CD4-positive, alpha-beta memory T cell (primary cell): ENCODE measurements at regions not wholly inside any gene's neighbourhood (a gene's known extent, or its start where the extent isn't known, plus 50 kb on each side); places are given as distances from the start of the nearest gene placed in this dataset.

ENCODE experiments used
- CTCF ChIA-PET: fragments of 350-600 bp; sonication (Branson Sonifier 250); formaldehyde crosslinking; loops from one replicate; lab custom pipeline; 2021; ENCODE audit warnings: inconsistent platforms; ENCODE audit not compliant: partially characterized antibody; lab: Charles Lee
- POLR2A ChIA-PET: fragments of 350-600 bp; sonication (Branson Sonifier 250); formaldehyde crosslinking; loops from one replicate; lab custom pipeline; 2021; ENCODE audit not compliant: partially characterized antibody; lab: Charles Lee
- DNase-seq, 5 donors: peaks; one replicate each; pipeline versions ENCODE4 v3.0.0 to v3.0.0-alpha.2; 2020 to 2022; ENCODE audit warnings: mixed read lengths in 1 of 5
- H3K27ac ChIP-seq: one replicate; pipeline ENCODE4 v1.7.0; 2013; ENCODE audit warnings: low read depth, low read length
- H3K27me3 ChIP-seq: 2 replicates; pipeline ENCODE4 v1.7.0; 2013; ENCODE audit warnings: mild to moderate bottlenecking, low read length, moderate library complexity; ENCODE audit not compliant: insufficient read depth
- H3K36me3 ChIP-seq: 2 replicates; pipeline ENCODE4 v1.7.0; 2013; ENCODE audit warnings: mild to moderate bottlenecking, low read length, moderate library complexity; ENCODE audit not compliant: insufficient read depth
- H3K4me1 ChIP-seq: 2 replicates; pipeline ENCODE4 v1.7.0; 2013; ENCODE audit warnings: mild to moderate bottlenecking, low read length, moderate library complexity; ENCODE audit not compliant: insufficient read depth
- H3K4me3 ChIP-seq, 2 donors: one replicate each; pipeline ENCODE4 v1.7.0; 2013; ENCODE audit warnings: low read length in 2 of 2, mild to moderate bottlenecking in 1 of 2
- H3K9me3 ChIP-seq, 2 donors: one replicate each; pipeline ENCODE4 v1.7.0; 2013; ENCODE audit warnings: low read length in 2 of 2, control low read depth in 1 of 2; ENCODE audit not compliant: control insufficient read depth in 1 of 2
- H3K27ac Mint-ChIP-seq, 7 donors: one replicate each; pipeline ENCODE4 v1.8.0; 2020 to 2021; ENCODE audit warnings: mixed read lengths in 7 of 7, mild to moderate bottlenecking in 6 of 7, inconsistent platforms in 3 of 7, moderate library complexity in 3 of 7
- H3K27me3 Mint-ChIP-seq, 2 donors: one replicate each; pipeline ENCODE4 v1.8.0; 2020 to 2021; ENCODE audit warnings: mixed read lengths in 2 of 2
- H3K36me3 Mint-ChIP-seq, 2 donors: one replicate each; pipeline ENCODE4 v1.8.0; 2020 to 2021; ENCODE audit warnings: mixed read lengths in 2 of 2, inconsistent platforms in 1 of 2, mild to moderate bottlenecking in 1 of 2
- H3K4me1 Mint-ChIP-seq, 4 donors: one replicate each; pipeline ENCODE4 v1.8.0; 2020 to 2021; ENCODE audit warnings: mixed read lengths in 4 of 4, mild to moderate bottlenecking in 1 of 4
- H3K4me3 Mint-ChIP-seq, 8 donors: one replicate each; pipeline ENCODE4 v1.8.0; 2020 to 2021; ENCODE audit warnings: mixed read lengths in 8 of 8, mild to moderate bottlenecking in 7 of 8, moderate library complexity in 6 of 8, inconsistent platforms in 3 of 8
- H3K9me3 Mint-ChIP-seq, 8 donors: one replicate each; pipeline ENCODE4 v1.8.0; 2020 to 2021; ENCODE audit warnings: mixed read lengths in 8 of 8, mild to moderate bottlenecking in 5 of 8, inconsistent platforms in 3 of 8, moderate library complexity in 1 of 8
- intact Hi-C: fragments of 100-400 bp; cut with micrococcal nuclease; formaldehyde crosslinking; loops from one replicate; pipeline ENCODE4 v1.15.1; 2023

GRCh38 chr11:98834776-98835175 is 186.0 kb upstream of the CNTN5 start:
- CTCF ChIA-PET: no interaction called here
- H3K4me1 ChIP-seq: no peaks in the 10 kb centered on the region
- no peak overlapping the region for H3K4me3 Mint-ChIP-seq

GRCh38 chr11:98835335-98835734 is 185.4 kb upstream of the CNTN5 start:
- H3K9me3 Mint-ChIP-seq: peaks cover 0 to 21% (median 3%) of the 10 kb centered on the region in 8 donors
- ChIA-PET POLR2A (no interaction called here), CTCF (no interaction called here)
- H3K36me3 Mint-ChIP-seq: no peaks in the 10 kb centered on the region
- H3K27ac Mint-ChIP-seq: no peak overlapping the region
- intact Hi-C loops: no loop called here
- no peaks in the 10 kb centered on the region for H3K27me3 Mint-ChIP-seq
- DNase-seq: no peak
- Histone ChIP-seq H3K4me1 (no peaks in the 10 kb centered on the region), H3K36me3 (no peaks in the 10 kb centered on the region), H3K4me3 (no peak overlapping the region), H3K27me3 (no peaks in the 10 kb centered on the region), H3K9me3 (no peaks in the 10 kb centered on the region), H3K27ac (no peak overlapping the region)
- H3K4me1 Mint-ChIP-seq: no peaks in the 10 kb centered on the region
- H3K4me3 Mint-ChIP-seq: no peak overlapping the region

More at GRCh38 chr11:98834776-98835175, 186.0 kb upstream of the CNTN5 start:
- Mint-ChIP-seq H3K36me3 (no peaks in the 10 kb centered on the region), H3K4me1 (no peaks in the 10 kb centered on the region), H3K9me3 (peaks cover under 1 to 22% (median 3%) of the 10 kb centered on the region in 8 donors), H3K27me3 (no peaks in the 10 kb centered on the region), H3K27ac (no peak overlapping the region)
- DNase-seq: no peak
- POLR2A ChIA-PET: no interaction called here
- no peak overlapping the region for H3K27ac ChIP-seq
- no peaks in the 10 kb centered on the region for H3K9me3 ChIP-seq
- no peak overlapping the region for H3K4me3 ChIP-seq
- no peaks in the 10 kb centered on the region for H3K36me3 ChIP-seq
- intact Hi-C loops: no loop called here
- H3K27me3 ChIP-seq: no peaks in the 10 kb centered on the region

GRCh38 chr11:98836156-98836555 is 184.6 kb upstream of the CNTN5 start:
- no peaks in the 10 kb centered on the region for H3K4me1 ChIP-seq
- no peaks in the 10 kb centered on the region for H3K27me3 ChIP-seq
- H3K9me3 Mint-ChIP-seq: peaks cover 0 to 17% (median 3%) of the 10 kb centered on the region in 8 donors
- H3K9me3 ChIP-seq: no peaks in the 10 kb centered on the region
- CTCF ChIA-PET: no interaction called here
- intact Hi-C loops: no loop called here
- no peaks in the 10 kb centered on the region for H3K4me1 Mint-ChIP-seq
- no peak overlapping the region for H3K27ac Mint-ChIP-seq
- H3K4me3 Mint-ChIP-seq: no peak overlapping the region
- no peak overlapping the region for H3K27ac ChIP-seq
- H3K36me3 ChIP-seq: no peaks in the 10 kb centered on the region
- H3K4me3 ChIP-seq: no peak overlapping the region
- no peaks in the 10 kb centered on the region for H3K27me3 Mint-ChIP-seq
- no peak for DNase-seq
- no peaks in the 10 kb centered on the region for H3K36me3 Mint-ChIP-seq
- POLR2A ChIA-PET: no interaction called here

GRCh38 chr11:98842187-98842586 is 178.6 kb upstream of the CNTN5 start:
- no peaks in the 10 kb centered on the region for H3K4me1 ChIP-seq

GRCh38 chr11:98862169-98862568 is 158.6 kb upstream of the CNTN5 start:
- Histone ChIP-seq H3K27ac (no peak overlapping the region), H3K4me3 (no peak overlapping the region), H3K9me3 (no peaks in the 10 kb centered on the region), H3K36me3 (no peaks in the 10 kb centered on the region), H3K4me1 (no peaks in the 10 kb centered on the region), H3K27me3 (no peaks in the 10 kb centered on the region)
- Mint-ChIP-seq H3K4me1 (no peaks in the 10 kb centered on the region), H3K27me3 (no peaks in the 10 kb centered on the region), H3K9me3 (peaks cover 0 to 24% (median 13%) of the 10 kb centered on the region in 8 donors), H3K4me3 (no peak overlapping the region), H3K27ac (no peak overlapping the region), H3K36me3 (no peaks in the 10 kb centered on the region)
- ChIA-PET POLR2A (no interaction called here), CTCF (interaction anchor here (0.5 kb wide), 1 partner anchor 1698 kb away, joined by 5 read pairs; no protein-coding TSS in a partner anchor)
- intact Hi-C loops: no loop called here
- no peak for DNase-seq

More at GRCh38 chr11:98842187-98842586, 178.6 kb upstream of the CNTN5 start:
- Mint-ChIP-seq H3K9me3 (peaks cover 0 to 24% (median 8%) of the 10 kb centered on the region in 8 donors), H3K27ac (no peak overlapping the region), H3K4me1 (no peaks in the 10 kb centered on the region), H3K4me3 (no peak overlapping the region), H3K27me3 (no peaks in the 10 kb centered on the region), H3K36me3 (no peaks in the 10 kb centered on the region)
- no peak overlapping the region for H3K27ac ChIP-seq
- ChIA-PET POLR2A (no interaction called here), CTCF (no interaction called here)
- H3K4me3 ChIP-seq: no peak overlapping the region
- no peaks in the 10 kb centered on the region for H3K9me3 ChIP-seq
- DNase-seq: no peak
- H3K36me3 ChIP-seq: no peaks in the 10 kb centered on the region
- intact Hi-C loops: no loop called here
- H3K27me3 ChIP-seq: no peaks in the 10 kb centered on the region

GRCh38 chr11:98871690-98872089 is 149.1 kb upstream of the CNTN5 start:
- DNase-seq: no peak
- Histone ChIP-seq H3K27ac (no peak overlapping the region), H3K27me3 (no peaks in the 10 kb centered on the region), H3K9me3 (no peaks in the 10 kb centered on the region), H3K4me1 (no peaks in the 10 kb centered on the region), H3K36me3 (no peaks in the 10 kb centered on the region), H3K4me3 (no peak overlapping the region)
- POLR2A ChIA-PET: no interaction called here
- Mint-ChIP-seq H3K4me3 (no peak overlapping the region), H3K36me3 (no peaks in the 10 kb centered on the region), H3K9me3 (peaks cover 0 to 9% (median 2%) of the 10 kb centered on the region in 8 donors), H3K27ac (no peak overlapping the region), H3K27me3 (no peaks in the 10 kb centered on the region), H3K4me1 (no peaks in the 10 kb centered on the region)
- intact Hi-C loops: no loop called here
- CTCF ChIA-PET: no interaction called here

GRCh38 chr11:98874050-98874449 is 146.7 kb upstream of the CNTN5 start:
- no peaks in the 10 kb centered on the region for H3K36me3 Mint-ChIP-seq
- no peak overlapping the region for H3K27ac Mint-ChIP-seq
- Histone ChIP-seq H3K27me3 (no peaks in the 10 kb centered on the region), H3K36me3 (no peaks in the 10 kb centered on the region), H3K4me3 (no peak overlapping the region), H3K4me1 (no peaks in the 10 kb centered on the region), H3K9me3 (no peaks in the 10 kb centered on the region), H3K27ac (no peak overlapping the region)
- no peaks in the 10 kb centered on the region for H3K4me1 Mint-ChIP-seq
- POLR2A ChIA-PET: no interaction called here
- intact Hi-C loops: no loop called here
- peaks cover 0 to 9% (median 0%) of the 10 kb centered on the region in 8 donors for H3K9me3 Mint-ChIP-seq
- no peak for DNase-seq
- CTCF ChIA-PET: no interaction called here
- H3K4me3 Mint-ChIP-seq: no peak overlapping the region
- H3K27me3 Mint-ChIP-seq: no peaks in the 10 kb centered on the region

- Histone ChIP-seq H3K4me3 (no peak overlapping the region), H3K27me3 (no peaks in the 10 kb centered on the region), H3K9me3 (no peaks in the 10 kb centered on the region), H3K27ac (no peak overlapping the region), H3K4me1 (no peaks in the 10 kb centered on the region), H3K36me3 (no peaks in the 10 kb centered on the region)
- no peaks in the 10 kb centered on the region for H3K36me3 Mint-ChIP-seq
- no peaks in the 10 kb centered on the region for H3K4me1 Mint-ChIP-seq
- intact Hi-C loops: no loop called here
- H3K27me3 Mint-ChIP-seq: no peaks in the 10 kb centered on the region
- no peak overlapping the region for H3K27ac Mint-ChIP-seq
- no peak for DNase-seq
- H3K9me3 Mint-ChIP-seq: peaks cover 6 to 28% (median 14%) of the 10 kb centered on the region in 8 donors
- no peak overlapping the region for H3K4me3 Mint-ChIP-seq
- CTCF ChIA-PET: no interaction called here
- POLR2A ChIA-PET: no interaction called here
Measured at GRCh38 chr11:98895936-98896335, 124.8 kb upstream of the CNTN5 start.
